Duodenal mucosa (tissue), 2 donors: ENCODE measurements at regions not wholly inside any gene's neighbourhood (a gene's known extent, or its start where the extent isn't known, plus 50 kb on each side); places are given as distances from the start of the nearest gene placed in this dataset.

ENCODE experiments used
- H3K27ac ChIP-seq: one replicate; pipeline ENCODE4 v1.7.0; 2013; ENCODE audit warnings: low read depth, low read length
- H3K27me3 ChIP-seq, 2 donors: one replicate each; pipeline ENCODE4 v1.7.0; 2013; ENCODE audit warnings: low read length in 2 of 2, control low read depth in 1 of 2; ENCODE audit not compliant: insufficient read depth in 2 of 2, control insufficient read depth in 1 of 2
- H3K36me3 ChIP-seq, 2 donors: one replicate each; pipeline ENCODE4 v1.7.0; 2013; ENCODE audit warnings: low read length in 2 of 2, control low read depth in 1 of 2; ENCODE audit not compliant: insufficient read depth in 2 of 2, control insufficient read depth in 1 of 2
- H3K4me1 ChIP-seq, 2 donors: one replicate each; pipeline ENCODE4 v1.7.0; 2013; ENCODE audit warnings: low read length in 2 of 2, control low read depth in 1 of 2; ENCODE audit not compliant: insufficient read depth in 2 of 2, control insufficient read depth in 1 of 2
- H3K4me3 ChIP-seq, 2 donors: one replicate each; pipeline ENCODE4 v1.7.0; 2013; ENCODE audit warnings: low read length in 2 of 2, low read depth in 1 of 2
- H3K9ac ChIP-seq, 2 donors: one replicate each; pipeline ENCODE4 v1.7.0; 2013; ENCODE audit warnings: low read length in 2 of 2, low read depth in 1 of 2
- H3K9me3 ChIP-seq, 2 donors: one replicate each; pipeline ENCODE4 v1.7.0; 2013; ENCODE audit warnings: low read length in 2 of 2, control low read depth in 1 of 2; ENCODE audit not compliant: control insufficient read depth in 1 of 2

DNA sequence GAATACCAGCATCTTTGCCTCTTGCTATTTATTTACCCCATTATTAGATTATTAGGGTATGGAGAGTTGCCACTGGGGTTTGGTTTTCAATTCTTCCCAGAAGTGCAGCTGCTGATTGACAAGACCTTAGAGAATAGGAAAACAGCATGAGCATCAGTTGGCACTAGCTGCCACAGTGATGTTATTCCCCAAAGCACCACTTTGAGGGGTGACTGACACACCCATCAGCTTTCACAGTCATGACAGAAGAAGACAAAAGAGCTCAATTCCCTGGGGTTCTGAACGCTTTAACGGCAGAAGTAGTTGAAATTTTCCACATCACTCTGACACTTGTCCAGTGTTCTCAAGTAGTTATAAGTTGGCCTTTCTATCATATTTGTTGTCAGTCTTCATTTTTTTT, 55.0 kb upstream of the NR3C2 start:
- no peaks in the 10 kb centered on the region for H3K27me3 ChIP-seq
- no peaks in the 10 kb centered on the region for H3K4me1 ChIP-seq
- no peak overlapping the region for H3K9ac ChIP-seq
- no peak overlapping the region for H3K4me3 ChIP-seq
- H3K9me3 ChIP-seq: no peaks in the 10 kb centered on the region
- no peak overlapping the region for H3K27ac ChIP-seq
- no peaks in the 10 kb centered on the region for H3K36me3 ChIP-seq

DNA sequence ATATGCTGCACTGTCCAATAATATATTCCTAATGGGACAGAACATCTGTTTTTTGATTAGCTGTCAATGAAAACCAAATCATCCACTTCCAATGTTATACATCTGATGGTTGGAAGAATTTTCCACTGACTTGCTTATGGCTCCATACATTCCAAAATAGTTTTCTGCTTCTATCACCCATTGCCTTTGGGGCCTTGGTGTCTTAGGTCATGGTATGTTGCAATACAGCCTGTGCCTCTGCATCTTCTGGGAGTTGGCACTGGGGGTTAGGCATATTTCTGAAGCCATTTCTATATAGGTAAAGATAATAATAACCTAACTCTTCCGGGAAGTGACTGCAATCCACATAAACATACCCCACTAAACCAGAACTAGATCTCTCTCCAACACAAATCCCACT, 53.2 kb upstream of the NR3C2 start:
- Histone ChIP-seq H3K27ac (no peak overlapping the region), H3K9ac (no peak overlapping the region), H3K27me3 (no peaks in the 10 kb centered on the region)

More for the DNA sequence above, 53.2 kb upstream of the NR3C2 start:
- H3K4me3 ChIP-seq: no peak overlapping the region
- no peaks in the 10 kb centered on the region for H3K36me3 ChIP-seq
- no peaks in the 10 kb centered on the region for H3K9me3 ChIP-seq
- no peaks in the 10 kb centered on the region for H3K4me1 ChIP-seq
